Tibial artery (tissue), 4 donors: ENCODE measurements at regions not wholly inside any gene's neighbourhood (a gene's known extent, or its start where the extent isn't known, plus 50 kb on each side); places are given as distances from the start of the nearest gene placed in this dataset.

Experiments
- DNase-seq, 2 donors: peaks; one replicate each; pipeline ENCODE4 v3.0.0-alpha.2; 2019
- H3K27ac ChIP-seq, 2 donors: fragments of 200-600 bp; sonication (generic) in 1 of 2; 1 replicate in 1 of 2; 2 replicates in 1 of 2; pipeline ENCODE4 v1.5.1; 2018 to 2019; ENCODE audit warnings: mild to moderate bottlenecking in 1 of 2
- H3K27me3 ChIP-seq, 2 donors: fragments of 200-600 bp; sonication (generic) in 1 of 2; one replicate each; pipeline versions ENCODE4 v1.5.1 to v1.6.0; 2016 to 2019
- H3K36me3 ChIP-seq, 3 donors: fragments of 200-600 bp; sonication (generic) in 2 of 3; one replicate each; pipeline ENCODE4 v1.5.1; 2016 to 2019; ENCODE audit warnings: mild to moderate bottlenecking in 2 of 3
- H3K4me1 ChIP-seq, 4 donors: fragments of 200-600 bp; sonication (generic) in 2 of 4; 1 replicate in 3 of 4; 2 replicates in 1 of 4; pipeline ENCODE4 v1.5.1; 2016 to 2019
- H3K4me3 ChIP-seq, 2 donors: fragments of 200-600 bp; sonication (generic) in 1 of 2; 1 replicate in 1 of 2; 2 replicates in 1 of 2; pipeline ENCODE4 v1.5.1; 2018 to 2019; ENCODE audit warnings: mild to moderate bottlenecking in 2 of 2
- H3K9me3 ChIP-seq, 3 donors: fragments of 200-600 bp; sonication (generic) in 1 of 3; one replicate each; pipeline ENCODE4 v1.5.1; 2016 to 2019
- intact Hi-C: fragments of 100-400 bp; cut with DNase I; formaldehyde crosslinking; loops from one replicate; pipeline ENCODE4 v1.15.0; 2023; ENCODE audit warnings: low total_unique reads
- TF ChIP-seq, protein P1 (sequence below), 2 experiments: fragments of 200-600 bp in 1 of 2; fragments of 450-650 bp in 1 of 2; IDR thresholded peaks; one replicate each; pipeline ENCODE4 v1.5.1; 2017 to 2019; ENCODE audit warnings: antibody characterized with exemption in 2 of 2, mild to moderate bottlenecking in 1 of 2, moderate library complexity in 1 of 2

DNA sequence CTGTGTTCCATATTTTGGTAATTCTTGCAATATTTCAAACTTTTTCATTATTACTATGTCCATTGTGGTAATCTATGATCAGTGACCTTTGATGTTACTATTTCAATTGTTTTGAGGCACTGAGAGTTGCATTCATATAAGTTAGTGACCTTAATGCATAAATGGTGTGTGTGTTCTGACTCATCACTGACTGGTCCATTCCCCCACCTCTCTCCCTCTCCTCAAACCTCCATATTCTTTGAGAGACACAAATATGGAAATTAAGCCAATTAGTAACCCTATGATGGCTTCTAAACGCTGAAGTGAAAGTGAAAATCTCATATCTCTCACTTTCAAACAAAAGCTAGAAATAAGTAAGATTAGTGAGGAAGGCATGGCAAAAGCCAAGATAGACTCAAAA is 739.6 kb downstream of the CCSER2 start:
- TF ChIP-seq, protein P1, sequence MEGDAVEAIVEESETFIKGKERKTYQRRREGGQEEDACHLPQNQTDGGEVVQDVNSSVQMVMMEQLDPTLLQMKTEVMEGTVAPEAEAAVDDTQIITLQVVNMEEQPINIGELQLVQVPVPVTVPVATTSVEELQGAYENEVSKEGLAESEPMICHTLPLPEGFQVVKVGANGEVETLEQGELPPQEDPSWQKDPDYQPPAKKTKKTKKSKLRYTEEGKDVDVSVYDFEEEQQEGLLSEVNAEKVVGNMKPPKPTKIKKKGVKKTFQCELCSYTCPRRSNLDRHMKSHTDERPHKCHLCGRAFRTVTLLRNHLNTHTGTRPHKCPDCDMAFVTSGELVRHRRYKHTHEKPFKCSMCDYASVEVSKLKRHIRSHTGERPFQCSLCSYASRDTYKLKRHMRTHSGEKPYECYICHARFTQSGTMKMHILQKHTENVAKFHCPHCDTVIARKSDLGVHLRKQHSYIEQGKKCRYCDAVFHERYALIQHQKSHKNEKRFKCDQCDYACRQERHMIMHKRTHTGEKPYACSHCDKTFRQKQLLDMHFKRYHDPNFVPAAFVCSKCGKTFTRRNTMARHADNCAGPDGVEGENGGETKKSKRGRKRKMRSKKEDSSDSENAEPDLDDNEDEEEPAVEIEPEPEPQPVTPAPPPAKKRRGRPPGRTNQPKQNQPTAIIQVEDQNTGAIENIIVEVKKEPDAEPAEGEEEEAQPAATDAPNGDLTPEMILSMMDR (IDR thresholded peaks at IDR 0.05) = no peak
- intact Hi-C loops = no loop called here
- no peaks in the 10 kb centered on the region for H3K27me3 ChIP-seq

DNA sequence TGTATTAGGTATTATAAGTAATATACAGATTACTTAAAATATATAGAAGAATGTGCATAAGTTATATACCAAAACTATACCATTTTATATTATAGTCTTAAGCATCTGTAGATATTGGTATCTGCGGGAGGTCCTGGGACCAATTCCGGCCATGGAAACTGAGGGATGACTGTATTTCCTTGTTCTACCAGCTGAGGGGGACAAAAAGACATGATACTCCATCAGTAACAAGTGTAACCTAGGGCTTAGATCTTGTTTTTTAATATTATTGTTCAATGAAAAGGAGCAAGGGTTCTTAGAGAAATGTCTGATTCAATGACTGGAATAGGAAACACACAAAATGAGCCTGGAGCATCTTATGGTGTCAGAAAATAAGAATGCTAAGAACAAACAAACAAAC is 752.5 kb downstream of the CCSER2 start:
- H3K4me1 ChIP-seq = no peaks in the 10 kb centered on the region
- H3K36me3 ChIP-seq = no peaks in the 10 kb centered on the region
- no peak overlapping the region for H3K27ac ChIP-seq
- TF ChIP-seq, protein P1 (IDR thresholded peaks at IDR 0.05) = no peak
- no peaks in the 10 kb centered on the region for H3K9me3 ChIP-seq
- DNase-seq = no peak
- intact Hi-C loops = no loop called here
- no peaks in the 10 kb centered on the region for H3K27me3 ChIP-seq
- H3K4me3 ChIP-seq = no peak overlapping the region

More for the DNA sequence above, 739.6 kb downstream of the CCSER2 start:
- Histone ChIP-seq H3K36me3 (no peaks in the 10 kb centered on the region), H3K27ac (no peak overlapping the region), H3K4me1 (no peaks in the 10 kb centered on the region), H3K4me3 (no peak overlapping the region), H3K9me3 (no peaks in the 10 kb centered on the region)
- no peak for DNase-seq

DNA sequence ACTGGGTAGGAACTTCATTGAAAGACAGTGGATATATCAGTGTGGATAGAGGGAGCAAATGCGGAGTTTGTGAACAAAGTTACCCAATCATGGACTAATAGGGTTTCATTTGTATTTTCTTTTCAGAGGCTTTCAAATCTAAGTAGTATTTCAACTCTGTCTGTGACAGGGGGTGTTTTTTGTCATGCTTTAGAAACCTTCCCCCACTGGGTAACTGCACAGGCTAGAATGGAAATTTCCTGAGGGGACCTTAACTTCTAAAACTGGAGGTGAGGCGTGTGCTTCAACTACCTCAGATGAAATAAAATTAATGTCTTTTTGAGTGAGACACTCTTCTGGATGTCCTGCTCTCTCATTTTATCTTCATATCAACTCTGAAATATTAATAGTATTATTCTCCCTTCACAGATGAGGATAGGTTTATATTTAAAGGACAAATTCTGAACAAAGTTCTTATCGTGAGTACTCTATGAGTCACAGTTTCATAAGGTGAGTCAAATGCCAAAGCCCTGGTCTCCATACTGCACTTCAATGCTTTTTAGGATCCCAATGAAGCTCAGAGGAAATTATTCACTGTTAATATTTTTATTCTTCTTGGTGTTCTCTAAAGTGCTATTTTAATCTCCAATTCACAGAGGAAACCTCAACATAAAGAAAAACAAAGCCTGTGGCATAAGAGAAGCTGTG is 770.6 kb downstream of the CCSER2 start:
- Histone ChIP-seq H3K9me3 (no peaks in the 10 kb centered on the region), H3K36me3 (no peaks in the 10 kb centered on the region), H3K27ac (no peak overlapping the region), H3K27me3 (no peaks in the 10 kb centered on the region), H3K4me3 (no peak overlapping the region), H3K4me1 (no peaks in the 10 kb centered on the region)
- no peak for DNase-seq
- intact Hi-C loops = no loop called here
- TF ChIP-seq, protein P1 (IDR thresholded peaks at IDR 0.05) = no peak

DNA sequence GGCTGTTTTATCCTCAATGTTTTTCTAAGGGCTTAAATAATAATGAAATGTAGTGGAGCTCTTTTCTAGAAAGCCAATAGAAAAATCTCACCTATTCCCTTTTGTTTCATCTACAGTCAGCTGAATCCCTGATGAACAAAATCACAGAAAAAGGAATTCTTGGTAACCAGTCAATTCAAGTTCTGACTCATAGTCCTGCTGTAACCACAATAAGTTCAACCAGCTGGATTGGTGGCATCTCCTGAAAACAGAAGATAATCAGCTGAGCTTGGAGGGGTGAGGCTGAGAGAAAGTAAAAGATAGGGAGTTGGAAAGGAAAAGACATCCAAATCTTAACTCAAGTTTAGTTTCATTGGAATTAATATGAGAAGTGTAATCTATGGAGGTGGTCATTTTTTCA is 772.1 kb downstream of the CCSER2 start:
- H3K27ac ChIP-seq = no peak overlapping the region
- intact Hi-C loops = no loop called here
- TF ChIP-seq, protein P1 (IDR thresholded peaks at IDR 0.05) = no peak
- no peaks in the 10 kb centered on the region for H3K27me3 ChIP-seq
- DNase-seq = no peak
- H3K4me3 ChIP-seq = no peak overlapping the region
- no peaks in the 10 kb centered on the region for H3K4me1 ChIP-seq
- H3K9me3 ChIP-seq = no peaks in the 10 kb centered on the region
- no peaks in the 10 kb centered on the region for H3K36me3 ChIP-seq

DNA sequence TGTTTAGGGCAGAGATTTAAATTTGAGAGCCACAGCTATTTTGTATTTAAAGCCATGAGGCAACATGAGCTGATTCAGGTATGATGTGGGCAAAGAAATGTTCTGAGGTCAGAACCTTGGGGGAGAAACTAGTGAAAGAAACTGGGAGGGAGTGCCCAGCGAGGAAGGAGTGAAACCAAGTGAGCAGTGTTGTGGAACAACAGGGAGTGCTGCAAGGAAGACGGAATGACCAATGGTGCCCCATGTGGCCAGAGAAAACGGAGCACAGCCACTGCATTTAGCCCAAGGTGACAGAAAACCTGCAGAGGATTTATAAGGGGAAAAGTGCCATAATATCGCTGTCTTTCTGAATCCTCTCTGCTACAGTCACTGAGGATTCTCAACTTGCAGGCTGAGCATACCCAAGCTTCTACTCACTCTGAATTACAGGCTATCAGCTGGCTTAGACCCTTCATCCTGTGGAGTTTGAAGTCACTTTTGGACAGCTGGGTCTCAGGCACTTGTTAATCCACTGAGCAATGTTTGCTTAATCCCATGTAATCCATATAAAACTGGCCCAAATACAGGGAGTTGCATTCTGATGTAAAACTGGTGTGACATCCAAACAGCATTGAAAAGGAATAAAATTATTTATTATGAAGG is 777.3 kb downstream of the CCSER2 start:
- Histone ChIP-seq H3K9me3 (no peaks in the 10 kb centered on the region), H3K27me3 (no peaks in the 10 kb centered on the region), H3K36me3 (no peaks in the 10 kb centered on the region), H3K27ac (no peak overlapping the region), H3K4me3 (no peak overlapping the region), H3K4me1 (no peaks in the 10 kb centered on the region)
- TF ChIP-seq, protein P1 (IDR thresholded peaks at IDR 0.05) = no peak
- intact Hi-C loops = no loop called here
- no peak for DNase-seq
